ENCODE measurements at regions not wholly inside any gene's neighbourhood (a gene's known extent, or its start where the extent isn't known, plus 50 kb on each side); places are given as distances from the start of the nearest gene placed in this dataset.
"Not testable (repeated sequence)": the region's sequence is repeated elsewhere in the genome, so short reads cannot be mapped to it uniquely, and the experiment has no call there.

- TF ChIP-seq, protein P1, sequence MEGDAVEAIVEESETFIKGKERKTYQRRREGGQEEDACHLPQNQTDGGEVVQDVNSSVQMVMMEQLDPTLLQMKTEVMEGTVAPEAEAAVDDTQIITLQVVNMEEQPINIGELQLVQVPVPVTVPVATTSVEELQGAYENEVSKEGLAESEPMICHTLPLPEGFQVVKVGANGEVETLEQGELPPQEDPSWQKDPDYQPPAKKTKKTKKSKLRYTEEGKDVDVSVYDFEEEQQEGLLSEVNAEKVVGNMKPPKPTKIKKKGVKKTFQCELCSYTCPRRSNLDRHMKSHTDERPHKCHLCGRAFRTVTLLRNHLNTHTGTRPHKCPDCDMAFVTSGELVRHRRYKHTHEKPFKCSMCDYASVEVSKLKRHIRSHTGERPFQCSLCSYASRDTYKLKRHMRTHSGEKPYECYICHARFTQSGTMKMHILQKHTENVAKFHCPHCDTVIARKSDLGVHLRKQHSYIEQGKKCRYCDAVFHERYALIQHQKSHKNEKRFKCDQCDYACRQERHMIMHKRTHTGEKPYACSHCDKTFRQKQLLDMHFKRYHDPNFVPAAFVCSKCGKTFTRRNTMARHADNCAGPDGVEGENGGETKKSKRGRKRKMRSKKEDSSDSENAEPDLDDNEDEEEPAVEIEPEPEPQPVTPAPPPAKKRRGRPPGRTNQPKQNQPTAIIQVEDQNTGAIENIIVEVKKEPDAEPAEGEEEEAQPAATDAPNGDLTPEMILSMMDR (IDR thresholded peaks at IDR 0.05): not testable (repeated sequence)
- TF ChIP-seq GATA2 (CRISPR knock-in tag; IDR thresholded peaks at IDR 0.05); SMC3 (IDR thresholded peaks at IDR 0.05; ENCODE audit: low read depth, low read length); POLR2AphosphoS5 (IDR thresholded peaks at IDR 0.05; ENCODE audit: low read depth, low read length); PBX3 (IDR thresholded peaks at IDR 0.05); MEF2A (IDR thresholded peaks at IDR 0.05; ENCODE audit: borderline replicate concordance, low read depth); REST (IDR thresholded peaks at IDR 0.05; ENCODE audit: low read depth, low read length); RAD21 (IDR thresholded peaks at IDR 0.05; ENCODE audit: low read length); EP300 (IDR thresholded peaks at IDR 0.05; ENCODE audit: borderline replicate concordance in 1 of 2, low read depth in 1 of 2, low read length in 1 of 2); MAX (IDR thresholded peaks at IDR 0.05; ENCODE audit: low read depth); FOSL2 (IDR thresholded peaks at IDR 0.05; ENCODE audit: borderline replicate concordance, low read depth); CHD2 (IDR thresholded peaks at IDR 0.05; ENCODE audit: low read length, partially characterized antibody); USF1 (IDR thresholded peaks at IDR 0.05; ENCODE audit: borderline replicate concordance, low read depth); NRF1 (IDR thresholded peaks at IDR 0.05; ENCODE audit: low read depth, low read length): not testable (repeated sequence)
Measured at GRCh38 chr22:10601071-10601470, 4926.9 kb upstream of the OR11H1 start.

Data from SK-N-SH (cell line).